HEK293 (cell line): ENCODE measurements at regions not wholly inside any gene's neighbourhood (a gene's known extent, or its start where the extent isn't known, plus 50 kb on each side); places are given as distances from the start of the nearest gene placed in this dataset.

ENCODE experiments used
- CTCF ChIA-PET: fragments of 350-600 bp; formaldehyde crosslinking; extraction: SDS; loops from one replicate; lab custom pipeline; 2021; ENCODE audit warnings: antibody characterized with exemption; lab: Yijun Ruan, JAX
- POLR2A ChIA-PET: fragments of 300-600 bp; formaldehyde crosslinking; extraction: SDS; loops from one replicate; lab custom pipeline; 2020; ENCODE audit warnings: antibody characterized with exemption, inconsistent platforms; lab: Yijun Ruan, JAX
- H3K27ac ChIP-seq: fragments of 200-500 bp; sonication (Bioruptor generic); 2 replicates; pipeline ENCODE4 v1.5.1; 2014; ENCODE audit warnings: low read depth, low read length, control low read depth, inconsistent platforms; ENCODE audit errors: extremely low read depth
- H3K36me3 ChIP-seq, 2 experiments: fragments of 200-500 bp in 1 of 2; sonication (Bioruptor generic) in 1 of 2; 1 replicate in 1 of 2; 2 replicates in 1 of 2; pipeline ENCODE4 v1.5.1; 2014 to 2017; ENCODE audit warnings: inconsistent platforms in 2 of 2, low read length in 2 of 2; ENCODE audit not compliant: control insufficient read depth in 2 of 2, insufficient read depth in 1 of 2
- H3K4me1 ChIP-seq: fragments of 200-500 bp; sonication (Bioruptor generic); 2 replicates; pipeline ENCODE4 v1.5.1; 2014; ENCODE audit warnings: mild to moderate bottlenecking, low read length, inconsistent platforms; ENCODE audit not compliant: control insufficient read depth, insufficient read depth
- H3K4me3 ChIP-seq: 2 replicates; pipeline ENCODE4 v1.5.1; 2011; ENCODE audit warnings: low read depth, mild to moderate bottlenecking, control low read depth, low read length, moderate library complexity
- H3K9me3 ChIP-seq: fragments of 200-500 bp; sonication (Bioruptor generic); 2 replicates; pipeline ENCODE4 v1.5.1; 2014; ENCODE audit warnings: low read depth, low read length, inconsistent platforms; ENCODE audit not compliant: control insufficient read depth, insufficient read depth
- EGR2 ChIP-seq: fragments of 450-650 bp; formaldehyde crosslinking; IDR thresholded peaks from 2 replicates; pipeline ENCODE4 v1.5.1; 2016; ENCODE audit warnings: low read depth, missing biosample characterization, missing genetic modification characterization
- INSM2 ChIP-seq: fragments of 450-650 bp; formaldehyde crosslinking; IDR thresholded peaks from 2 replicates; pipeline ENCODE4 v1.5.1; 2016; ENCODE audit warnings: missing biosample characterization, missing genetic modification characterization
- KLF17 ChIP-seq: fragments of 450-650 bp; formaldehyde crosslinking; IDR thresholded peaks from 2 replicates; pipeline ENCODE4 v1.5.1; 2016; ENCODE audit warnings: missing biosample characterization, missing genetic modification characterization
- KLF8 ChIP-seq: fragments of 450-650 bp; formaldehyde crosslinking; IDR thresholded peaks from 2 replicates; pipeline ENCODE4 v1.5.1; 2016; ENCODE audit warnings: missing biosample characterization, missing genetic modification characterization
- MEIS1 ChIP-seq: sonication (generic); formaldehyde crosslinking; IDR thresholded peaks from 2 replicates; pipeline ENCODE4 v1.8.1; 2022; ENCODE audit warnings: missing genetic modification reagents, mild to moderate bottlenecking, borderline replicate concordance
- PRDM1 ChIP-seq: fragments of 450-650 bp; formaldehyde crosslinking; IDR thresholded peaks from 2 replicates; pipeline ENCODE4; 2016; ENCODE audit warnings: missing biosample characterization, missing genetic modification characterization
- PRDM2 ChIP-seq: fragments of 450-650 bp; formaldehyde crosslinking; IDR thresholded peaks from 2 replicates; pipeline ENCODE4 v1.5.1; 2016; ENCODE audit warnings: missing biosample characterization, missing genetic modification characterization, borderline replicate concordance
- WT1 ChIP-seq: fragments of 450-650 bp; formaldehyde crosslinking; IDR thresholded peaks from 2 replicates; pipeline ENCODE4 v1.5.1; 2016; ENCODE audit warnings: missing biosample characterization, missing genetic modification characterization
- ZBTB8A ChIP-seq: fragments of 450-650 bp; formaldehyde crosslinking; IDR thresholded peaks from 2 replicates; pipeline ENCODE4 v1.5.1; 2016; ENCODE audit warnings: missing biosample characterization, missing genetic modification characterization
- ZNF133 ChIP-seq: fragments of 450-650 bp; formaldehyde crosslinking; IDR thresholded peaks from 2 replicates; pipeline ENCODE4 v1.5.1; 2016; ENCODE audit warnings: missing biosample characterization, missing genetic modification characterization
- ZNF155 ChIP-seq: fragments of 450-650 bp; formaldehyde crosslinking; IDR thresholded peaks from 2 replicates; pipeline ENCODE4 v1.5.1; 2016; ENCODE audit warnings: missing biosample characterization, missing genetic modification characterization
- ZNF16 ChIP-seq: fragments of 450-650 bp; formaldehyde crosslinking; IDR thresholded peaks from 2 replicates; pipeline ENCODE4 v1.5.1; 2016; ENCODE audit warnings: low read depth, missing biosample characterization, missing genetic modification characterization
- ZNF239 ChIP-seq: fragments of 450-650 bp; formaldehyde crosslinking; IDR thresholded peaks from 2 replicates; pipeline ENCODE4 v1.5.1; 2016; ENCODE audit warnings: missing biosample characterization, missing genetic modification characterization
- ZNF24 ChIP-seq: fragments of 450-650 bp; formaldehyde crosslinking; IDR thresholded peaks from 2 replicates; pipeline ENCODE4 v1.5.1; 2016; ENCODE audit warnings: missing biosample characterization, missing genetic modification characterization
- ZNF26 ChIP-seq: fragments of 450-650 bp; formaldehyde crosslinking; IDR thresholded peaks from 2 replicates; pipeline ENCODE4 v1.5.1; 2016; ENCODE audit warnings: missing biosample characterization, missing genetic modification characterization
- ZNF274 ChIP-seq, 2 experiments: fragments of 200-500 bp in 1 of 2; fragments of 450-650 bp in 1 of 2; sonication (Bioruptor generic) in 1 of 2; formaldehyde crosslinking in 1 of 2; IDR thresholded peaks; 2 replicates each; pipeline versions ENCODE4 v1.5.1 to v1.6.1; 2014 to 2016; ENCODE audit warnings: borderline replicate concordance in 1 of 2, inconsistent platforms in 1 of 2, low read length in 1 of 2, missing biosample characterization in 1 of 2, missing genetic modification characterization in 1 of 2
- ZNF350 ChIP-seq: fragments of 450-650 bp; formaldehyde crosslinking; IDR thresholded peaks from 2 replicates; pipeline ENCODE4 v1.5.0; 2017; ENCODE audit warnings: missing biosample characterization, mild to moderate bottlenecking, missing genetic modification characterization
- ZNF362 ChIP-seq: fragments of 450-650 bp; formaldehyde crosslinking; IDR thresholded peaks from 2 replicates; pipeline ENCODE4 v1.5.1; 2016; ENCODE audit warnings: missing biosample characterization, missing genetic modification characterization
- ZNF449 ChIP-seq: fragments of 450-650 bp; formaldehyde crosslinking; IDR thresholded peaks from 2 replicates; pipeline ENCODE4 v1.5.1; 2017; ENCODE audit warnings: missing biosample characterization, mild to moderate bottlenecking, missing genetic modification characterization, moderate library complexity
- ZNF488 ChIP-seq: fragments of 450-650 bp; formaldehyde crosslinking; IDR thresholded peaks from 2 replicates; pipeline ENCODE4 v1.5.1; 2016; ENCODE audit warnings: missing biosample characterization, missing genetic modification characterization
- ZNF560 ChIP-seq: fragments of 450-650 bp; formaldehyde crosslinking; IDR thresholded peaks from 2 replicates; pipeline ENCODE4 v1.5.1; 2017; ENCODE audit warnings: missing biosample characterization, missing genetic modification characterization, borderline replicate concordance
- ZNF585B ChIP-seq: fragments of 450-650 bp; formaldehyde crosslinking; IDR thresholded peaks from 2 replicates; pipeline ENCODE4 v1.5.1; 2016; ENCODE audit warnings: missing biosample characterization, missing genetic modification characterization

- POLR2A ChIA-PET, result no interaction called here
- TF ChIP-seq EGR2 (tag by site-specific recombination) (no peak), ZNF449 (tag by site-specific recombination) (no peak), ZNF26 (no peak), INSM2 (no peak), KLF17 (tag by site-specific recombination) (no peak), ZNF239 (no peak), ZNF155 (tag by site-specific recombination) (no peak), MEIS1 (CRISPR knock-in tag) (no peak), ZNF488 (tag by site-specific recombination) (no peak), ZBTB8A (tag by site-specific recombination) (no peak), PRDM2 (tag by site-specific recombination) (no peak), ZNF24 (no peak), ZNF16 (tag by site-specific recombination) (no peak), ZNF274 (IDR thresholded peaks at IDR 0.05; ENCODE audit: low read length) (no peak), ZNF274 (tag by site-specific recombination; IDR thresholded peaks at IDR 0.05; ENCODE audit: borderline replicate concordance) (no peak), ZNF350 (tag by site-specific recombination) (no peak), ZNF362 (tag by site-specific recombination) (no peak), KLF8 (tag by site-specific recombination) (no peak), ZNF133 (tag by site-specific recombination) (no peak), ZNF585B (tag by site-specific recombination) (no peak), ZNF560 (tag by site-specific recombination) (no peak), WT1 (tag by site-specific recombination) (no peak), PRDM1 (tag by site-specific recombination) (no peak)
Measured at GRCh38 chr3:184481984-184482671, 79.5 kb upstream of the EPHB3 start.

More at GRCh38 chr3:184481984-184482671, 79.5 kb upstream of the EPHB3 start:
- Histone ChIP-seq H3K4me3 (no peak overlapping the region), H3K36me3 (no peaks in the 10 kb centered on the region), H3K9me3 (no peaks in the 10 kb centered on the region), H3K4me1 (peaks cover 7% of the 10 kb centered on the region), H3K27ac (no peak overlapping the region)
- CTCF ChIA-PET, result interaction anchor here (3.3 to 4.4 kb wide), 2 partner anchors 13 to 31 kb away, joined by 17 to 21 read pairs; no protein-coding TSS in a partner anchor
